Activated CD8-positive, alpha-beta memory T cell treated with anti-CD3 and anti-CD28 coated beads, Interleukin-2, amount 10 ng/mL, durations not matched to agents 7 days and 5 days (primary cell): ENCODE measurements at regions not wholly inside any gene's neighbourhood (a gene's known extent, or its start where the extent isn't known, plus 50 kb on each side); places are given as distances from the start of the nearest gene placed in this dataset.
A peak's percentile ranks its signal among the peaks of the same experiment; 100 is the strongest.
"Not testable (repeated sequence)": the region's sequence is repeated elsewhere in the genome, so short reads cannot be mapped to it uniquely, and the experiment has no call there.

ENCODE experiments used
- ATAC-seq: fragments of 150-1000 bp; cut with Tn5 transposase; one replicate; pipeline ENCODE4 v1.10.0; 2021; ENCODE audit warnings: moderate library complexity
- CTCF ChIA-PET: fragments of 350-600 bp; sonication (Branson Sonifier 250); formaldehyde crosslinking; loops from one replicate; lab custom pipeline; 2021; ENCODE audit warnings: antibody characterized with exemption; lab: Charles Lee
- DNase-seq: peaks from one replicate; pipeline ENCODE4 v3.0.0-alpha.2; 2020
- H3K27ac Mint-ChIP-seq: one replicate; pipeline ENCODE4 v1.8.0; 2021; ENCODE audit warnings: mild to moderate bottlenecking, mixed read lengths
- H3K27me3 Mint-ChIP-seq: one replicate; pipeline ENCODE4 v1.8.0; 2021; ENCODE audit warnings: mixed read lengths
- H3K36me3 Mint-ChIP-seq: one replicate; pipeline ENCODE4 v1.8.0; 2021; ENCODE audit warnings: mild to moderate bottlenecking, mixed read lengths
- H3K4me1 Mint-ChIP-seq: one replicate; pipeline ENCODE4 v1.8.0; 2021; ENCODE audit warnings: mixed read lengths
- H3K4me3 Mint-ChIP-seq: one replicate; pipeline ENCODE4 v1.8.0; 2021; ENCODE audit warnings: mild to moderate bottlenecking, moderate library complexity, mixed read lengths
- H3K9me3 Mint-ChIP-seq: one replicate; pipeline ENCODE4 v1.8.0; 2022; ENCODE audit warnings: low read depth, mixed read lengths

GRCh38 chr17:71870546-71870862, 250.3 kb upstream of the SOX9 start:
- Mint-ChIP-seq H3K27ac (no peak overlapping the region), H3K9me3 (no peaks in the 10 kb centered on the region), H3K4me1 (no peaks in the 10 kb centered on the region), H3K27me3 (no peaks in the 10 kb centered on the region), H3K4me3 (no peak overlapping the region), H3K36me3 (no peaks in the 10 kb centered on the region)
- no peak for ATAC-seq
- DNase-seq = no peak
- CTCF ChIA-PET = no interaction called here

- H3K27ac Mint-ChIP-seq = no peak overlapping the region
- H3K9me3 Mint-ChIP-seq = no peaks in the 10 kb centered on the region
- no peak for ATAC-seq
- DNase-seq = no peak
- H3K27me3 Mint-ChIP-seq = no peaks in the 10 kb centered on the region
- H3K4me1 Mint-ChIP-seq = no peaks in the 10 kb centered on the region
- H3K36me3 Mint-ChIP-seq = no peaks in the 10 kb centered on the region
- CTCF ChIA-PET = no interaction called here
- H3K4me3 Mint-ChIP-seq = no peak overlapping the region
These were observed 247.9 kb upstream of the SOX9 start for GRCh38 chr17:71872843-71873485.

DNA sequence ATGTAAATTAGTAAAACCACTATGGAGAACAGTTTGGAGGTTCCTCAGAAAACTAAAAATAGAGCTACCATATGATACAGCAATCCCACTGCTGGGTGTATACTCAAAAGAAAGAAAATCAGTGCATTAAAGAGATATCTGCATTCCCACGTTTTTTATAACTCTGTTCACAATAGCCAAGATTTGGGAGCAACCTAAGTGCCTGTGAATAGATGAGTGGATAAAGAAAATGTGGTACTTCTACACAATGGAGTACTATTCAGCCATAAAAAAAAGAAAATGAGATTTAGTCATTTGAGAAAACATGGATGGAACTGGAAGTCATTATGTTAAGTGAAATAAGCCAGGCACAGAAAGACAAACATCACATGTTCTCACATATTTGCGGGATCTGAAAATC, 246.0 kb upstream of the SOX9 start:
- CTCF ChIA-PET, H3K27ac Mint-ChIP-seq, H3K4me1 Mint-ChIP-seq, H3K9me3 Mint-ChIP-seq, ATAC-seq, H3K4me3 Mint-ChIP-seq, H3K36me3 Mint-ChIP-seq, DNase-seq, H3K27me3 Mint-ChIP-seq: not testable (repeated sequence)

GRCh38 chr17:71878271-71878670, 242.5 kb upstream of the SOX9 start:
- H3K27me3 Mint-ChIP-seq = no peaks in the 10 kb centered on the region
- no peaks in the 10 kb centered on the region for H3K4me1 Mint-ChIP-seq
- no peak for ATAC-seq
- CTCF ChIA-PET = interaction anchor here (0.7 kb wide), 1 partner anchor 158 kb away, joined by 3 read pairs; no protein-coding TSS in a partner anchor
- no peak overlapping the region for H3K4me3 Mint-ChIP-seq
- no peak overlapping the region for H3K27ac Mint-ChIP-seq
- DNase-seq = no peak
- no peaks in the 10 kb centered on the region for H3K9me3 Mint-ChIP-seq
- H3K36me3 Mint-ChIP-seq = no peaks in the 10 kb centered on the region

GRCh38 chr17:71878998-71879397, 241.8 kb upstream of the SOX9 start:
- H3K4me1 Mint-ChIP-seq = no peaks in the 10 kb centered on the region
- no peaks in the 10 kb centered on the region for H3K27me3 Mint-ChIP-seq
- no peak for DNase-seq
- no peak for ATAC-seq
- H3K9me3 Mint-ChIP-seq = no peaks in the 10 kb centered on the region
- no peak overlapping the region for H3K27ac Mint-ChIP-seq
- CTCF ChIA-PET = interaction anchor here (0.7 kb wide), 1 partner anchor 158 kb away, joined by 3 read pairs; no protein-coding TSS in a partner anchor
- H3K36me3 Mint-ChIP-seq = no peaks in the 10 kb centered on the region
- no peak overlapping the region for H3K4me3 Mint-ChIP-seq

- CTCF ChIA-PET = no interaction called here
- no peak overlapping the region for H3K4me3 Mint-ChIP-seq
- peaks cover 2% of the 10 kb centered on the region for H3K9me3 Mint-ChIP-seq
- no peaks in the 10 kb centered on the region for H3K27me3 Mint-ChIP-seq
- H3K27ac Mint-ChIP-seq = no peak overlapping the region
- DNase-seq (no peak), ATAC-seq (no peak)
- H3K36me3 Mint-ChIP-seq = no peaks in the 10 kb centered on the region
- H3K4me1 Mint-ChIP-seq = no peaks in the 10 kb centered on the region
These were observed 239.8 kb upstream of the SOX9 start for GRCh38 chr17:71881041-71881440.

GRCh38 chr17:71881581-71881980, 239.2 kb upstream of the SOX9 start:
- DNase-seq = no peak
- no peak for ATAC-seq
- Mint-ChIP-seq H3K27me3 (no peaks in the 10 kb centered on the region), H3K9me3 (peaks cover 2% of the 10 kb centered on the region), H3K4me1 (no peaks in the 10 kb centered on the region), H3K27ac (no peak overlapping the region), H3K4me3 (no peak overlapping the region), H3K36me3 (no peaks in the 10 kb centered on the region)
- CTCF ChIA-PET = no interaction called here

DNA sequence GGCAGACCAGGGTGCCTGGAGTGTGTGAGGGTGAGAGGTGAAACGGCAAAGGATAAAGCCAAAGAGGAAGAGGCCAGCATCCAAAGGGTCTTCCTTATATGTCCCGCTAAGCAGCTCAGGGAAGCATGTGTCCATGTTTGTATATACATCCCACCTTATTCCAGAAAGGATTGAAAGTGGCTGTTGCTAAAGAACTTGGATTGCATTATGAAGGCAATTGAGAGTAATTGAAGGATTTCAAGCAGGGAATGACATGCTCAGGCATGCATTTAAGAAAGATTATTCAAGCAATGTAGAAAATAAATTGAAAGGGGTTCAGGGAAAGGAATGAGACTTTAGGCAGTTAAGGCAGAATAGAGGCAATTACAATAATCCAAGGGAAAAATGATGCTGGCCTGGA, 237.6 kb upstream of the SOX9 start:
- H3K9me3 Mint-ChIP-seq = peaks cover 2% of the 10 kb centered on the region
- no peaks in the 10 kb centered on the region for H3K4me1 Mint-ChIP-seq
- no peaks in the 10 kb centered on the region for H3K36me3 Mint-ChIP-seq
- H3K4me3 Mint-ChIP-seq = no peak overlapping the region
- CTCF ChIA-PET = no interaction called here
- DNase-seq = no peak
- ATAC-seq = no peak
- H3K27ac Mint-ChIP-seq = no peak overlapping the region
- H3K27me3 Mint-ChIP-seq = no peaks in the 10 kb centered on the region

- Mint-ChIP-seq H3K36me3 (no peaks in the 10 kb centered on the region), H3K4me1 (no peaks in the 10 kb centered on the region), H3K27me3 (no peaks in the 10 kb centered on the region), H3K27ac (no peak overlapping the region), H3K4me3 (no peak overlapping the region), H3K9me3 (peaks cover 2% of the 10 kb centered on the region)
- DNase-seq (no peak), ATAC-seq (no peak)
- CTCF ChIA-PET = no interaction called here
These were observed 237.0 kb upstream of the SOX9 start for GRCh38 chr17:71883845-71884244.

DNA sequence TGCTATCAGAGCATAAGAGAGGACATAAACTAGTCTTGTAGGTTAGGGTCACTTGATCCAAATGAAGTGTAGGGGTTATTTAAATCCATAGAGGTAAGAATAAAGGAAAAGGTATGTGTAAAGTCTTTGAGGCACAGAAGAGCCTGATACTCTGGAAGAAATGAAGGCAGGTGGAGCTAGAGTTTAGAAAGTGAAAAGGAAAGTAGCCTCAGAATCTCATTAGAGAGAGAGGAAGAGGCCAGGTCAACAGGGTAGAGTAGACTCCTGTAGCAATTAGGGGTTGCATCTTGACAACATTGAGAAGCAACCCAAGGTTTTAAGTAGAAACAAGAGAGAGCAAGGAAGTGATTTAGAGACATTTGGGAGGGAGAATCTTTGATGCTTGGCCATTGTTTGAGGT, 235.2 kb upstream of the SOX9 start:
- CTCF ChIA-PET = no interaction called here
- H3K27me3 Mint-ChIP-seq = no peaks in the 10 kb centered on the region
- ATAC-seq (no peak), DNase-seq (no peak)
- no peak overlapping the region for H3K4me3 Mint-ChIP-seq
- H3K4me1 Mint-ChIP-seq = no peaks in the 10 kb centered on the region
- H3K9me3 Mint-ChIP-seq = peaks cover 2% of the 10 kb centered on the region
- no peaks in the 10 kb centered on the region for H3K36me3 Mint-ChIP-seq
- H3K27ac Mint-ChIP-seq = no peak overlapping the region

- CTCF ChIA-PET = interaction anchor here (0.6 kb wide), 1 partner anchor 1318 kb away, joined by 3 read pairs; no protein-coding TSS in a partner anchor
- no peak overlapping the region for H3K4me3 Mint-ChIP-seq
- H3K9me3 Mint-ChIP-seq = peaks cover 6% of the 10 kb centered on the region
- H3K27me3 Mint-ChIP-seq = no peaks in the 10 kb centered on the region
- no peaks in the 10 kb centered on the region for H3K36me3 Mint-ChIP-seq
- DNase-seq = no peak
- no peak overlapping the region for H3K27ac Mint-ChIP-seq
- no peak for ATAC-seq
- no peaks in the 10 kb centered on the region for H3K4me1 Mint-ChIP-seq
These were observed 221.5 kb upstream of the SOX9 start for GRCh38 chr17:71899317-71899716.

GRCh38 chr17:71900621-71901229, 220.1 kb upstream of the SOX9 start:
- Mint-ChIP-seq H3K9me3 (peaks cover 6% of the 10 kb centered on the region), H3K4me3 (no peak overlapping the region), H3K4me1 (no peaks in the 10 kb centered on the region), H3K27ac (no peak overlapping the region), H3K27me3 (no peaks in the 10 kb centered on the region), H3K36me3 (no peaks in the 10 kb centered on the region)
- CTCF ChIA-PET = no interaction called here
- ATAC-seq (no peak), DNase-seq (no peak)

GRCh38 chr17:71902894-71903506, 217.8 kb upstream of the SOX9 start:
- no peaks in the 10 kb centered on the region for H3K36me3 Mint-ChIP-seq
- peaks cover 2% of the 10 kb centered on the region for H3K9me3 Mint-ChIP-seq
- CTCF ChIA-PET = no interaction called here
- H3K4me1 Mint-ChIP-seq = no peaks in the 10 kb centered on the region
- H3K27ac Mint-ChIP-seq = no peak overlapping the region
- ATAC-seq (no peak), DNase-seq (no peak)
- H3K4me3 Mint-ChIP-seq = no peak overlapping the region
- H3K27me3 Mint-ChIP-seq = no peaks in the 10 kb centered on the region

- peak overlapping the region; percentile 41 for H3K27ac Mint-ChIP-seq
These were observed 215.3 kb upstream of the SOX9 start for GRCh38 chr17:71905376-71906031.

More at GRCh38 chr17:71905376-71906031, 215.3 kb upstream of the SOX9 start:
- Mint-ChIP-seq H3K9me3 (peaks cover 2% of the 10 kb centered on the region), H3K4me1 (no peaks in the 10 kb centered on the region), H3K4me3 (no peak overlapping the region), H3K36me3 (no peaks in the 10 kb centered on the region), H3K27me3 (no peaks in the 10 kb centered on the region)
- CTCF ChIA-PET = no interaction called here
- ATAC-seq = no peak
- no peak for DNase-seq
